HG03196 (cell line): ENCODE measurements at regions not wholly inside any gene's neighbourhood (a gene's known extent, or its start where the extent isn't known, plus 50 kb on each side); places are given as distances from the start of the nearest gene placed in this dataset.

ENCODE experiments used
- ATAC-seq: cut with Tn5 transposase; IDR thresholded peaks from one replicate; pipeline ENCODE4 v1.9.1; 2021; ENCODE audit not compliant: unreplicated experiment

DNA sequence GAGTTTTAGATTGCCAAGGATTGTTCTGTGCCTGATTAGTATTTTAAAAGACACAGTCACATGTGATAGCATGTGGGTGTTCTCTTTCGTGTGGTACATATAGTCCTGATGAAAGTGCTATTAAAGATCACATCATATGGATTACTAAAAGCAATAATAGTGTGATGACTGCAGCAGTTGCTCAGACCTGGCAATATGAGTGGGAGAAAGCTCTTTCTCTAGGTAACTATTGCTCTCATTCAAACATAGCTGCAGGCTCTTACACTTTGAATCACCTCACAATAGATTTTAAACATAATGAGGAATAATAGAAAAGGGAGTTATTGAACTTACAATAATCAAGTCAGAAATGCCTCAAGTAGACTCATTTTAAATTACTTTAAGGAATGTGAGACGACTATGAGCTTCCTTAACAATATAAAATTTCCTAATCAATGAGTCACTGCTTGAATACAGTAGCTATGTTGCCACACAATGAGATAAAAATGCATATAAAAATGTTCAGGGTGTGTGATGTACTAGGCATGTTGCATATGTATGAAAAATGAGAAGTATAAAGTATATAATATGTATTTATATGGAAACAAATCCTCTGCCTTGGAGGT, 452.1 kb downstream of the TMX3 start:
- ATAC-seq: no peak

DNA sequence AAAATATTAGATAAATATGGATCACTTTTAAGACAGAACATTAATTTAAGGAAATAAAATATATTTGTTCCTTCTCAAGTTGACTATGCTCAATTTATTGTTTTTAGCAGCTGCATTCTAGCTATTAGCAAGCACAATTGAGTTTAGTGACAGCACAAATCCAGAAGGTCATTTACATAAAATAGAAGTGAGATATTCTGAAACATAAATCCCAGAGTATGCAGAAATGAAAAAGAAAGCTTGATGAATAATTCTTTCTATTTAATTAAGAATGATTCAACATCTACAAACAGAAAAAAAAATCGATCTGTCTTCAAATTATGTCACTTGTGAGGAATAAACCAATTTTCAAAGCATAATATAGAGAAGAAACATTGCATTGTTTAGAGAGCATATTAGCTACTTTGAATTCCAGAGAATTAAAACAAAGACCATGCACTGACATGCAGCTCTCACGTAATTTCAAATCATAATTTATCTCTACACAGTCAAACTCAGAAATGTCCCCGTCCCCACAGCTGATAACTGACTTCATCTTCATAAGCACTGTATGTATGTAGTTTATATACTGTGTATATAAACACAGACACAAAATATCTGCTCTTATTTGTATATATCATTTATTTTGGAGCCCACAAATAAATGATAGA, 458.4 kb downstream of the TMX3 start:
- no peak for ATAC-seq

DNA sequence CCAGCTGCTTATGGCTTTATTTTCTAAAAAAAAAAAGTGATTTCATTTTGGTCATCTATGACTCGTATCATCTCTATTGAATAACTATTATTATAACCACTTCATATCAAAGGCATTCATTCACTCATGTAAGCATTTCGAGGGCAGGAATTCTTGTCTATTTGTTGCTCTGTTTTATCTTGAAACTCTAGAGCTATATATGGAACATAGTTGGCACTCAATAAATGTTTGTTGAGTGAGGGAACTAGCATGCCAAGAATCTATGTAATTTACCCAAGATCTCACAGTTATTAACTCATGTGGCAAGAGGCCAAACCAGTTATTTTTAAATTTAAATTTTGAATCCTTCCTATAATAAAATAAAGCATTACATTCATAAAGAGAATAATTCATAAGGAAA, 470.1 kb downstream of the TMX3 start:
- ATAC-seq: no peak

DNA sequence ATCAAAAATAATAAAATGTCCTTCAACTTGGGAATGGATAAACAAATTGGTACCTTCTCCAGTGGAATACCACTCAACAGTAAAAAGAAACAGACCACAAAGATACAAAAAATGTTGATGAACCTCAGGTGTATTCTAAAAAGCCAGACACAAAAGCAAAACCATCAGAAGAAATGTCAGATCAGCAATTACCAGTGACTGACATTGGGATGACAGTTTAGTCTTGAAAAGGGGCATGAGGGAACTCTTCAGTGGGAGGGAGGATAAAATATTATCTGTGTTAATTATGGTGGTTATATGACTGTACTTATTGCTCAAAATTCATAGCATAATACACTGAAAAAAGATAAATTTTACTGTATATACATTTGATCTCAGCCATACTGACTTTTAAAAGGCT, 473.0 kb downstream of the TMX3 start:
- ATAC-seq: no peak

DNA sequence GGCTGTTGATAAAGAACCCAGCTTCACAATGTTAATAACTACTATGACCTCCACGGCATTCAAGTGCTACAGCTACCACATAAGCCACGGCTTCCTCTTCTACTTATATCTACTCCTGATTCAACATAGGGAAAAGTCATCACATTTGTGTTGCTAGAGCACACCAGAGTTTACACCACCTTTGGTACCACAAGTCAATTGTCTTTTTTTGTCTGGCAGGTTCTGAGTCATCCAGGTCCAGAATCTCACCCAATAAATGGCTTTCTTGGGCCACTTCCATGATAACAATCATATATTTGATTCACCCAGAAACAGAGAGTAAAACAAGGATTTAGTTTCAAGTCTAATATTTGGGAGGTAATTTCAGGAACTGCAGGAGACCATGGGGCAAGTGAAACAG, 480.2 kb downstream of the TMX3 start:
- no peak for ATAC-seq

DNA sequence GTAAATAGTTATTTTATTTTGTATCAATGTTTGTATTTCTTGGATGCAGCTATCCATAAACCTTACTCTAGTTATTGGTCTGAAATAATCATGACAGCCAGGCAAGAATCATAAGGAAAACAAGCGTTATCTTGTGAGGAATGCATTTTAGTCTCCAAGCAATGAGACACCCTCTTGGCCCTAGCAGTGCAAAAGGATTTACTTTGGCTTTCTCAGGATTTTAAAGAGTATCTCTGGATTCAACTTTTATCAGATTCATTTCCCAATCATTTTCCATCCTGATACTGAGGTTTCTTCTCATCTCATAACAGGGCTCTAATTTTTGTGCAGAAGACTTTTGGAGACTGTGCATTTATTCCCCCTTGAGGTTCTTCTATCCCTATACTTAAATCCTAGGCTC, 480.8 kb downstream of the TMX3 start:
- no peak for ATAC-seq

DNA sequence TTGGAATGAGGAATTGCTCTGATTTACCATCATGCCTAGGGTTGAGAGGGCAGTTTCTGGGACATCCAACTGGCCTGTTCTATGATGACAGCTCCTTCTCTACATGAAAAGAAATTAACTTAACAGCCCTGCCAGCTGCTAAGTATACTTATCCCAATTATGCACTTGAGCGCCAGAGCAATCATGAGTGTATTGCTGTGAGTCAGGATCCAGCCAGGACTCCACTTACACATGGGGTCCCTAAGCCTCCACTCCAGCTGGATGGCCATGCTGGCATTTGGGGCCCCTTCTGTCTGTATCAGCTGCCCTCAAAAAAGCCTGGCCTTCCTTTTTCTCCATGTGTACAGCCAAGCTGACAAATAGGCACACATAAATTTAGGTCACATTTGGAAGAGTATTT, 481.9 kb downstream of the TMX3 start:
- ATAC-seq: no peak

DNA sequence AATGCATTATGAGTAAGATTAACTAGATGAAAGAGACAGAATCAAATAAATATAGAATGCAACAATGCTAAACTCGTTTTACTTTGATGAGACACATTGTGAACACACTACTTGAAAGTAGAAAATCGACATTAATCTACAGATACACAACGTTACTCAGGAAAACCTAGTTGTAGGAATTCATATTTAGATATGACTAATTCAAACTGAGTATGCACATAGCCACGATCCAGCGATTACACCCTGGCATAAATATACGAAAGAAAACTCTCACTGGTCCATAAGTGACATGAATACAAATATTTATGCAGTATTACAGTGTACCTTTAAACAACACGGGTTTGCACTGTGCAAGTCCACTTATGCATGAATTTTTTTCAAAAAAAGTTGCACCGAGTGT, 485.6 kb downstream of the TMX3 start:
- no peak for ATAC-seq

DNA sequence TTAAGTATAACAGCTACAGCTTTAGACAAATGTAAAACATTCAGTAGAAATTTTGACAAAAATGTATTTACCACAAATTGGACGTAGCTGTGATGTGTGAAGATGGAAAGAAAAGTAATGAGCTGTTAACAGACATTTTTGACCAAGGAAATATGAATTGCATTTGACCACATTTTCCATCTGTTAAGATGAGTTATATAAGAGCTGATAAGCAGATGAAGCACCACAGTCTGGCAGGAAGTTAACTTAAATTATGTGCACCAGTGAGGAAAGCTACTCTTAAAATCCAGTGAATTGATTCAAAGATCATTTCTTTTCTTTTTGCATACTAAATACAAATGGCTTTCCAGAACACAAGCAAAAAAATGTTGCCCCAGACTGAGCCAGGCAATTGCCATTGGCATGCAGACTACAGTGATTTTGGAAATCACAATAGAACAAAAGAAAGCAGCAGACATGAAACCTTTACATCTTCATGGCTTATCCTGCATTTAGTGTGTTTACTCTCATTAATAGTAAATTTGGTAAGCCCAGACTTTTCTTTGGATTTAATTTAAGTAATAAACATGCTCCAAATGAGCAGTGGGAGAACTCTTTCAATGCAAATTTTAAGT, 493.7 kb downstream of the TMX3 start:
- ATAC-seq: no peak

DNA sequence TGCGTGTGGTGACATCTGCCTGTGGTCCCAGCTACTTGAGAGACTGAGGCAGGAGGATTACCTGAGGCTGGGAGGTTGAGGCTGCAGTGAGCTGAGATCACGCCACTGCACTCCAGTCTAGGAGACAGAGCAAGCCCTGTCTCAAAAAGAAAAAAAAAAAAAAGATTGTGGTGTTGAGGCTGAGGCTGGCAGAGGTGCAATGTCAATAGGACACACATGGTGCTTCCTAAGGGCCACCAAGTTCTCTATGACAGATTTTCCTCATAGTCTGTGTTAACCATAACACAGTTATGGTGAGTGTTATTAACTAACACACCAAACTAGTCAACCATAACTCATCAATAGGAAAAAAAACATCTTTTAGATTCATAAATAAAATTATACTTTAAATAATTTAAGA, 494.4 kb downstream of the TMX3 start:
- no peak for ATAC-seq

DNA sequence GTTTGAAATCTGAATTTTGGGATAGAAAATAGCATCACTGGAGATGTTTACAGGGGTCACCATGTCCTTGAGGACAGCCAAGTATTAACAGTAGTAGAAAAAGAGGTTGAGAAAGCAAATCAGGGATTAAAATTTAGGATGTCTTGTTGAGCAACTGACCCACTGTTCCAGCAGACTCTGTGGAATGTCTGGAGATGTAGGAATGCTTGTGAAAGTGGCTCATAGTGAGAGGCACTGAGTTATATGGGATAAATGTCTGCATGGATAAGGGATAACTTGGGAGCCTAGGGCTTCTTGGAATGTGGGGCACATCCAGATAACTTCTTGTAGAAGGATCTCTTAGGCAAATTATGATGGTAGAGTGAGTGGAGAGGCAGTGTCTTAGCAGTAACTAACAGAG, 495.0 kb downstream of the TMX3 start:
- no peak for ATAC-seq

DNA sequence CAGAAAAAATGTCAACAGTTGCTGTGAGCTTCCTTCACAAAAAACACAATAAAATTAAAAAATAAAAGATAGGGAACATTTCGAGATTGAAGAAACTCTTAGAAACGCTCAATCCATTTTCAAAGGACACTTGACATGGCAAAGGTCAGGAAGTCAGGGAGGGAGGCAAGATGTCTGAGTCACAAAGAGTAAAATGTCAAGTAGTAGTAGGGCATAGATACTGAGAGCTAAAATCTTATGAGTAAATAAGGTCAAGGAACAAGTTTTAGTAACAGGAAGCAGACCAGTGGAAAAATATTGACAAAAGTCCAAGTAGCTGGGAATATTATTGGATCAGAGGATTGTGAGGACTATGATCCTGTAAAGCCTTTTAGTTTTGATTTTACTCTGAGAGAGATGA, 495.6 kb downstream of the TMX3 start:
- no peak for ATAC-seq

DNA sequence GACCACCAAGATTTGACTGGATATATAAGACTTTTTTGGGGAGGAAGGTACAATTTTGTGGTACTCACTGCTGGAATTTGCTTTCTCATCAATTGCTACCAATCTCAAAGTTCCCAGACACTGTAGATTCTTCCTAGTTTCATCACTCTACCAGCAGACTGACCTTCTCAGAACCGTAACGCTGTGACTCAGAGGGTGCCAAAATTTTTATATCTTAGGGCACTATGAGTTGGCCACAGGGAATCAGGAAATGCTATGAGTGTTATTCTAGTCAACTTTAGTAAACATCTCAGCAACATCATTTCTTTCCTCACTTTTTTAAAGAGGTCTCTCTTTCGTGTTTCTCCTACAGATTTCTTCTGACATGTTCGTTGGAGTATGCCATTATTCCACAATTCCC, 499.0 kb downstream of the TMX3 start:
- ATAC-seq: no peak

DNA sequence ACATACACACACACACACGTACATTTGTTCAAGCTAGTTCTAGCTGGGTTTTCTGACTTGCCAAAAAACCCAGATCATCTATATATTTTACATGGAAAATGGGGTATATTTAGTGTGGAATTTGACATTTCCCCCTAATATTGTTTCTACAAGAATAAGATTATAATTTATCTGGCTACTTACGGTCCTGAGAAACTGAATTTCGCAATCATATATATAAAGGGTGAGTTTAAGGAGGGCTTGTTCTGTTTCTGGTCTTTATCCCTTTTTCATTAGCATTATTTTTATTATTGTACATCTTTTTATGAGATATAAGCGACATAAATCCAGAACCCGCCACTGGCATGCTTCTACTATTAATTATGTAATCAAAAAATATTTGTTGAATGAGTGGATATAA, 528.9 kb downstream of the TMX3 start:
- ATAC-seq: no peak

DNA sequence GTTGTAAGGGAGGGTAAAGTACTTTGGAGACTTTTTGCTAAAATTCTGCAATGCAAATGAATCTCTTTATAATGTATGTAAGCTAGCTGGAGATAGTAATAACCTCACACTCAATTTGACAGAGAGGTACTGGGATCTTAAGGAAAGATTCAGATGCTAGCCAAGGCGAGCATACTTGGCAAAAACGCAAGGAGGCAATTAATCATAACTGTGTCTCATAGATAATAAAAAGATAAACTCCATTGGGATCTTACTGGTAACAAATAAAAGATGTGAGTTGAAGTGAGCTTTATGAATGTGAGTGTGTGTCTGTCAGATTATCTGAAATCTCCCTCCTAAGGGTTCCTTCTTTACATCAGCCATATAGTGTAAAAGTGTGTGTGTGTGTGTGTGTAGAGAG, 533.0 kb downstream of the TMX3 start:
- ATAC-seq: no peak

DNA sequence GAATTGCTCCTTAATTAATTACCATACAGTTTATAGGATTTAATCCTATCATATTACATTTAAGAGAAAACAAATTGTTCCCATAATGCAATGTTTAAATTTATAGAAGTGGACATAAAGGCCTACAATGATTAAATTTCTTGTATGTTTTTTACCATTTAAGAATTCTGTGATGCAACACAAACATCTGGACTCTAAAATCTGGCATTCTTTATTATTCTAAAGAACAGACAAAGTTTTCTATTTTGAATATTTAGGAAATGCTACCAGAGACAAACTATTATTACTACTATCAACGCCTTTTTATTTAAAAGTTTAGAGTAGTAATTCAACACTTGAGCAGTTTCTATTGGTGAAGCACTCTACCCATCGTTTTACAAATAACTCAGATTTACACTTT, 535.1 kb downstream of the TMX3 start:
- ATAC-seq: no peak

DNA sequence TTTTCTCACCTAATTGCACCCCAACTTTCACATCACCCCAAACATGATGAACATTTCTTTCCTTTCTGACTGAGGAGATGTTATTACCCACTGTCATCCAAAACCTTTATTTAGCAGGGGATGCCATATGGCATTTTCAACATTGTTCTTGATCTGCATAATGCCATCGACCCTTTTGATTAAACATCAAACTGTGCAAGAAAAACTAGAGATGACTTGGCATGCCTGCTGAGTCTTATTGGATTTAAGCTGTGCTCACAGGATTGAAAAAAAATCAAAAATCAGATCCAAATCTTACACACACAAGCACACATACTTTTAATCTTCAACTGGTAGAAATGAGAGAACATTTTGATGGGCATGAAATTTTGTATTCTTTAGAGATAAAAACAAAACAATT, 536.0 kb downstream of the TMX3 start:
- ATAC-seq: no peak

DNA sequence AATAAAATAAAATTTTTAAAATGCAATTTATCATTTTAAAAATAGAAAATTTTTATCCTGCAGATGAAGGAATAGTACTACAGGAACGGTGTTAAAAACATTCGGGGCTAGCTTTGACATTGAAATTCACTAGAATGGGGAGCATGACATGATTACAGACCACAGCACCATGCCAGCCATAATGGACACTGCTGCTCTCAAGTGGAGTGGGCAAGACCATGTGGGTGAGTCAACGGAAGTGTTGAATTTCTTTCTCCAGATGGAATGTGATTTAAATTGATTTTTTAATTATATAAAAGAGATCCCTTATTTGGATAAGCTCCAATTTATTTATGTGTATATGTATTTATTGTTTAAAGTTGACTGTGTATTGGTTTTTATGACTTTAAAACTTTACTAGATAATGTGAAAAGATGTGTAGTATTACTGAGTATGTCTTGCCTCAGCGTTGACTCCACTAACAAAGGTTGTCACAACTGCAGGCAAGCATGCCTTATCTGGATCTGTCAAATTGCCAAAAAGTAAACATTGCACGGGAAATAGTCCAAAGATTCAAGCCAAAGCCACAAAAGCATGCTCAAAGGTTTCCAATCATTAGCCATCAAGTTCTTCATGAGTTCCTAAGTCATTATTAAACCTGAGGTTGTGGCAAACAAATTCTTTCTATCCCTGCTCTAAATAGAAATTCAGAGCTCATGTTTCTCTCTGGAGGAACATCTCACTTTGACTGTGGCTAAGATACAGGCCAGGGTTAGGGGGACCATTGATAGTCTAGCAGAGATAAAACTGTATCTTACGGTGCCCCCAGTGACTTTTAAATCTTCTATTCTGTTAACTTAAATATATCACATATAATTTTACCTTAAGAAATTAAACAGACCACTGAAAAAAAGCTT, 536.9 kb downstream of the TMX3 start:
- no peak for ATAC-seq

DNA sequence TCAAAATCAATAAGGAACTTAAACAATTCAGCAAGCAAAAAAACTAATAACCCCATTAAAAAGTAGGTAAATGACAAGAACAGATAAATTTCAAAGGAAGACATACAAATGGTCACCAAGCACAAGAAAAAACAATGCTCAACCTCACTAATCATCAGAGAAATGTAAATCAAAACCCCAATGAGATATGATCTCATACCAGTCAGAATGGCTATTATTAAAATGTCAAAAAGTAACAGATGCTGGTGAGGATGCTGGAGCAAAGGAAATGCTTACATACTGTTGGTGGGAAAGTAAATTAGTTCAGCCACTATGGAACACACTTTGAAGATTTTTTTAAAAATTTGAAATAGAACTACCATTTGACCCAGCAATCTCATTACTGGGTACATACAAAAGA, 538.0 kb downstream of the TMX3 start:
- no peak for ATAC-seq

DNA sequence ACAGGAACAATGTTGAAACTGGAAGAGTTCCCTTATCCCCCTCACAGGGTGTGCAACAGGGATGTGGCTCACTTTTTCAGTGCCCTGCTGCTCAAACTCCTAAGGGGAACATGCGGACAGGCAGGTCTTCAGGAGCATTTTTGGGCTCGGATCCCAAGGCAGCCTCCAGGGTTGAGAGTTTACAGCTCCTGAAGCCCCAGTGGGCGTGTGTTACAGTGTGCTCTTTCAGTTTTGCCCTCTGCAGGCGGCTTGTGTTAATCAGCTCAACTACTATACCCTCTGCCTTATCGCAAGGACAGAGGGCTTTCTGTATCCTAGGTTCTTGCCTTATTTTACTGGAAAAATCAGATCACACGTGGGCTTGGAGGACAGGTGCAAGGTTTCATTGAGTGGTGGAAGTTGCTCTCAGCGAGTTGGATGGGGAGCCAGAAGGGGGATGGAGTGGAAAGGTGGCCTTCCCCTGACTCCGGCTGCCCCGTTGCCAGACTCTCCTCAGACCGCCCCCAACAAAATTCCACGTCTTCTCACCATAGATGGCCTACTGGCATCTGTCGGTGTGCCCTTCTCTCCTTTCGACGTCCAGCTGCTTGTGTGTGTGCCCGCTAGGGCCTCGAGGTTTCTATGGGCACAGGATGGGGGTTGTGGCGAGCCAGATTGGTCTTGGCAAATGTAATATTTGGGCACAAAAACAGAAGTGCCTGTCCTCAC, 541.9 kb downstream of the TMX3 start:
- ATAC-seq: no peak

DNA sequence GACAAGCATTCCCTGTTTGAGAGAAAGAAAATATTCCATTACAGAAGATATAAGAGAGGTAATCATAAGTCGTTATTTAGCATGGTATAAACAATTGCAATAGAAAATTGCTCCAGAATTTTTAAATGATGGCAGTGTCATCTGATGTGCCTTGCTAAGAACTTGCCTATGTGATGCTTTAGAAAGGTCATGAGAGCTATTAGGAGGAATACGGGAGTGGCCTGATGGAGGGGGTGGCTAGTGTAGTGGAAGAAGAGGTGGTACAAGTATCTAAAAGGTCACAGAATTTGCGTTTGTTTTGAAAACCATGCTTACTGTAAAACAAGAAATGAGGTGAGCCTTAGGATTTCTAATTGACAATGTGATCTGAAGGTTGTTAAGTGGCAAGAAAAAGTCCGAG, 550.0 kb downstream of the TMX3 start:
- ATAC-seq: no peak
